ENCODE measurements at regions not wholly inside any gene's neighbourhood (a gene's known extent, or its start where the extent isn't known, plus 50 kb on each side); places are given as distances from the start of the nearest gene placed in this dataset.

- TF ChIP-seq RAD21 (conservative IDR thresholded peaks at IDR 0.05 in 1 of 2, IDR thresholded peaks at IDR 0.05 in 1 of 2): no peak
- no peak for TF ChIP-seq SMC3 (IDR thresholded peaks at IDR 0.05)
- no peak for TF ChIP-seq SREBF2 (IDR thresholded peaks at IDR 0.05)
- TF ChIP-seq PHF8 (IDR thresholded peaks at IDR 0.05; ENCODE audit: borderline replicate concordance, low read depth): no peak
Measured at GRCh38 chr12:124120739-124121138, 147.7 kb downstream of the ZNF664 start.
